ENCODE measurements at regions not wholly inside any gene's neighbourhood (a gene's known extent, or its start where the extent isn't known, plus 50 kb on each side); places are given as distances from the start of the nearest gene placed in this dataset.

GRCh38 chr1:29632806-29633615, 396.7 kb downstream of the PTPRU start:
- Histone ChIP-seq H3K9me3 (ENCODE audit: control insufficient read depth in 2 of 2, low read length in 2 of 2) (peaks cover 0 to 9% of the 10 kb centered on the region in 2 donors), H3K9ac (ENCODE audit: low read length in 2 of 2) (no peak overlapping the region), H3K4me1 (ENCODE audit: control insufficient read depth, insufficient read depth, low read length) (no peaks in the 10 kb centered on the region), H3K27ac (ENCODE audit: low read length) (no peak overlapping the region), H3K36me3 (ENCODE audit: control insufficient read depth in 2 of 2, insufficient read depth in 2 of 2, low read length in 2 of 2) (no peaks in the 10 kb centered on the region), H3K27me3 (ENCODE audit: control insufficient read depth in 1 of 2, insufficient read depth in 2 of 2, low read length in 2 of 2) (peaks cover 5 to 10% of the 10 kb centered on the region in 2 donors), H3K4me3 (ENCODE audit: low read length in 2 of 2) (no peak overlapping the region)

- no peak overlapping the region for H3K27ac ChIP-seq (ENCODE audit: low read length)
- H3K27me3 ChIP-seq (ENCODE audit: control insufficient read depth in 1 of 2, insufficient read depth in 2 of 2, low read length in 2 of 2) = peaks cover 5 to 10% of the 10 kb centered on the region in 2 donors
- H3K4me3 ChIP-seq (ENCODE audit: low read length in 2 of 2) = no peak overlapping the region
- no peak overlapping the region for H3K9ac ChIP-seq (ENCODE audit: low read length in 2 of 2)
- no peaks in the 10 kb centered on the region for H3K4me1 ChIP-seq (ENCODE audit: control insufficient read depth, insufficient read depth, low read length)
- peaks cover 0 to 14% of the 10 kb centered on the region in 2 donors for H3K9me3 ChIP-seq (ENCODE audit: control insufficient read depth in 2 of 2, low read length in 2 of 2)
- no peaks in the 10 kb centered on the region for H3K36me3 ChIP-seq (ENCODE audit: control insufficient read depth in 2 of 2, insufficient read depth in 2 of 2, low read length in 2 of 2)
Measured at GRCh38 chr1:29631836-29632805, 395.8 kb downstream of the PTPRU start.

- peaks cover 0 to 14% of the 10 kb centered on the region in 2 donors for H3K9me3 ChIP-seq (ENCODE audit: control insufficient read depth in 2 of 2, low read length in 2 of 2)
- H3K4me1 ChIP-seq (ENCODE audit: control insufficient read depth, insufficient read depth, low read length) = no peaks in the 10 kb centered on the region
- no peak overlapping the region for H3K27ac ChIP-seq (ENCODE audit: low read length)
- peaks cover 5 to 10% of the 10 kb centered on the region in 2 donors for H3K27me3 ChIP-seq (ENCODE audit: control insufficient read depth in 1 of 2, insufficient read depth in 2 of 2, low read length in 2 of 2)
- no peak overlapping the region for H3K4me3 ChIP-seq (ENCODE audit: low read length in 2 of 2)
- no peak overlapping the region for H3K9ac ChIP-seq (ENCODE audit: low read length in 2 of 2)
- no peaks in the 10 kb centered on the region for H3K36me3 ChIP-seq (ENCODE audit: control insufficient read depth in 2 of 2, insufficient read depth in 2 of 2, low read length in 2 of 2)
Measured at GRCh38 chr1:29631361-29631760, 395.0 kb downstream of the PTPRU start.

DNA sequence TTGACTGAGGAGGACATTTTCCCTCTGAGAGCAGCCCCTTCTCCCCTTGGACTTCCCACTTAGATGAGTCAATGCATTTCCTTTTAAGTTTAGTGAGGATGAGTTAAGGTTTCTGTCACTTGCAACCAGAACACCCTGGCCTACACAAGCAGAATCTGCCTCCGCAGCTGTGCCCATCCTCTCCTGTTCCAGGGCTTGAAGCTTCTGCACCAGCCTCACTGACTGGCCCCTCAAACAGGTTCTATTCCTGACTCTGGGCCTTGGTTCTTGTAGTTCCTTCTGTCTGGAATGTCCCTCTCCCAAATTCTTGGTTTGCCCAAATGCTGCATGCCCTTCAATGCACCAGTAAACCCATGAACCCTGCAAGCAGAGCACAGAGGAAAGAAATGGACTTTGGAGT, 394.4 kb downstream of the PTPRU start:
- no peak overlapping the region for H3K9ac ChIP-seq (ENCODE audit: low read length in 2 of 2)
- peaks cover 0 to 14% of the 10 kb centered on the region in 2 donors for H3K9me3 ChIP-seq (ENCODE audit: control insufficient read depth in 2 of 2, low read length in 2 of 2)
- no peak overlapping the region for H3K27ac ChIP-seq (ENCODE audit: low read length)
- H3K27me3 ChIP-seq (ENCODE audit: control insufficient read depth in 1 of 2, insufficient read depth in 2 of 2, low read length in 2 of 2) = peaks cover 5 to 9% of the 10 kb centered on the region in 2 donors
- no peak overlapping the region for H3K4me3 ChIP-seq (ENCODE audit: low read length in 2 of 2)
- no peaks in the 10 kb centered on the region for H3K36me3 ChIP-seq (ENCODE audit: control insufficient read depth in 2 of 2, insufficient read depth in 2 of 2, low read length in 2 of 2)
- H3K4me1 ChIP-seq (ENCODE audit: control insufficient read depth, insufficient read depth, low read length) = no peaks in the 10 kb centered on the region

DNA sequence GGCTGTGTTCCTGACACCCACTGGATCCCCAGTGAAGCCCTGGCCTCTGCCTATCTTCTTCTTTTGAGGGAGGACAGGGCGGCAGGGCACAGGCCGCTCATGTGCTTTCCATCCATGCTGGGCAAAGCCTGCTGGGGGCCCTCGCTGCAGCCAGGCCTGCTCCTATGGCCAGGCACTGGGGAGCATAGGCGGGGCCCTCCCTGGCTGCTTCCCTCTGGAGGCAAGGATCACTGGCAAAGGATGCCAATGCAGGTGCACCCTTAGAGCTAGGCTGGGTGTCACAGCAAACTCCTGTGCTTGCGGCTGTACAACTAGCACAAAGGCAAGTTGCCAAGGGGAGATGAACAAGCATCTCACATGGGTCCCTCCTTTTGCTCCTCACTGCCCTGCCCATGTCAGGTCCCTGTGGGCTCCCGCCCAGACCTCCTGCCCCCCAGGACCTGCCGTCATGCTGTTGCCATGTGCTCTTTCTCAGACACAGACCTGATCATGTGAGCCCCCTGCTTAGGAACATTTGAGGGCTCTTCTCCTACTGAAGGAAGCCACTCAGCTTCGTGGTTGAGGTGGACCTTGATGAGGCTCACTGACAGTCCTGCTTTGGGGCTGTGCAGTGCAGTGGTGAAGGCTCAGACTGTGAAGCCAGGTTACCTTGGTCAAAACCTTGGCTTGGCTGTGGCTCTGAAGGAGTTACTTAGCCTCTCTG, 393.6 kb downstream of the PTPRU start:
- Histone ChIP-seq H3K9ac (ENCODE audit: low read length in 2 of 2) (no peak overlapping the region), H3K4me1 (ENCODE audit: control insufficient read depth, insufficient read depth, low read length) (no peaks in the 10 kb centered on the region), H3K9me3 (ENCODE audit: control insufficient read depth in 2 of 2, low read length in 2 of 2) (peaks cover 0 to 14% of the 10 kb centered on the region in 2 donors), H3K27me3 (ENCODE audit: control insufficient read depth in 1 of 2, insufficient read depth in 2 of 2, low read length in 2 of 2) (peaks cover 5% of the 10 kb centered on the region in 2 donors), H3K27ac (ENCODE audit: low read length) (no peak overlapping the region), H3K4me3 (ENCODE audit: low read length in 2 of 2) (no peak overlapping the region), H3K36me3 (ENCODE audit: control insufficient read depth in 2 of 2, insufficient read depth in 2 of 2, low read length in 2 of 2) (no peaks in the 10 kb centered on the region)

GRCh38 chr1:29629401-29629800, 393.1 kb downstream of the PTPRU start:
- no peak overlapping the region for H3K9ac ChIP-seq (ENCODE audit: low read length in 2 of 2)
- H3K36me3 ChIP-seq (ENCODE audit: control insufficient read depth in 2 of 2, insufficient read depth in 2 of 2, low read length in 2 of 2) = no peaks in the 10 kb centered on the region
- H3K4me1 ChIP-seq (ENCODE audit: control insufficient read depth, insufficient read depth, low read length) = no peaks in the 10 kb centered on the region
- no peak overlapping the region for H3K4me3 ChIP-seq (ENCODE audit: low read length in 2 of 2)
- H3K27ac ChIP-seq (ENCODE audit: low read length) = no peak overlapping the region
- H3K9me3 ChIP-seq (ENCODE audit: control insufficient read depth in 2 of 2, low read length in 2 of 2) = peaks cover 0 to 14% of the 10 kb centered on the region in 2 donors
- H3K27me3 ChIP-seq (ENCODE audit: control insufficient read depth in 1 of 2, insufficient read depth in 2 of 2, low read length in 2 of 2) = peaks cover 0 to 7% of the 10 kb centered on the region in 2 donors

DNA sequence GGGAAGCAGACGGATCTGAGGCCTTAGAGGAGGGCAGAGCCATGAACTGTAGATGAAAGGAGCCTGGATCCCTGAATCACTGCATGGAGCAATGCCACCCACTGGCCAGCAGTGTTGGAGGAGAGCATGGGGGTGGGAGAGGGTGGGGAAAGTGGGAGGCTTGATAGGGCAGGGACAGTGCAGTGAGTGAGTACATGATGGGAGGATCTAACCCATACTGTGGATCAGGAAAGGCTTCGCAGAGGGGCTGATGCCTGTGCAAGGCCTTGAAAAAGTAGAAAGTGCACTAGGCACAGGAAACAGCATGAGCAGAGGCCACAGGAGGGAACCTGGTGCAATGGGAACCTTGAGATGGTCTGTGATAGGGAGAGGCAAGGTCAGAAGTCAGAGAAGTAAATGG, 391.9 kb downstream of the PTPRU start:
- Histone ChIP-seq H3K9me3 (ENCODE audit: control insufficient read depth in 2 of 2, low read length in 2 of 2) (peaks cover 0 to 14% of the 10 kb centered on the region in 2 donors), H3K27me3 (ENCODE audit: control insufficient read depth in 1 of 2, insufficient read depth in 2 of 2, low read length in 2 of 2) (peaks cover 0 to 9% of the 10 kb centered on the region in 2 donors), H3K4me1 (ENCODE audit: control insufficient read depth, insufficient read depth, low read length) (no peaks in the 10 kb centered on the region), H3K4me3 (ENCODE audit: low read length in 2 of 2) (no peak overlapping the region), H3K36me3 (ENCODE audit: control insufficient read depth in 2 of 2, insufficient read depth in 2 of 2, low read length in 2 of 2) (no peaks in the 10 kb centered on the region), H3K9ac (ENCODE audit: low read length in 2 of 2) (no peak overlapping the region), H3K27ac (ENCODE audit: low read length) (no peak overlapping the region)

DNA sequence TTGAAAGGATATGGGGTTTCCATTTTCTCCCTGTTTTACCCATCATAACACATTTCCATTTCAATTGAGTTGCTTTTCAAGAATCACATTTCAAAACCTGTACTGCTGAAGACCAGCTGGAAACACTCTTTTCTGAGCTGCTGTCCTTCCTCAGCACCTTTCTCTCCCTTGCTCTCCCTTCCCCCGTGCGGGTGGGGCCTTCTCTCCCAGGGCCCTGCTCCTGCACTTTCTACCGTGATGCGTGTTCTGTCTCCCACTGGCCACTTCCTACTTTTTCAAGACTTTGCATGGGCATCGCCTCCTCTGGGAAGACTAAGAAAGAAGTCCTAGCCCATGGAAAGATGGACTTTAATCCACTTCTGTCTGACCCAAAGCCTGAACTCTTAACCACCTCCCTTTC, 390.4 kb downstream of the PTPRU start:
- no peak overlapping the region for H3K4me3 ChIP-seq (ENCODE audit: low read length in 2 of 2)
- H3K27me3 ChIP-seq (ENCODE audit: control insufficient read depth in 1 of 2, insufficient read depth in 2 of 2, low read length in 2 of 2) = peaks cover 0 to 12% of the 10 kb centered on the region in 2 donors
- H3K27ac ChIP-seq (ENCODE audit: low read length) = no peak overlapping the region
- H3K9ac ChIP-seq (ENCODE audit: low read length in 2 of 2) = no peak overlapping the region
- peaks cover 0 to 14% of the 10 kb centered on the region in 2 donors for H3K9me3 ChIP-seq (ENCODE audit: control insufficient read depth in 2 of 2, low read length in 2 of 2)
- H3K4me1 ChIP-seq (ENCODE audit: control insufficient read depth, insufficient read depth, low read length) = no peaks in the 10 kb centered on the region
- no peaks in the 10 kb centered on the region for H3K36me3 ChIP-seq (ENCODE audit: control insufficient read depth in 2 of 2, insufficient read depth in 2 of 2, low read length in 2 of 2)

- Histone ChIP-seq H3K27me3 (ENCODE audit: control insufficient read depth in 1 of 2, insufficient read depth in 2 of 2, low read length in 2 of 2) (peaks cover 0 to 13% of the 10 kb centered on the region in 2 donors), H3K36me3 (ENCODE audit: control insufficient read depth in 2 of 2, insufficient read depth in 2 of 2, low read length in 2 of 2) (no peaks in the 10 kb centered on the region), H3K4me1 (ENCODE audit: control insufficient read depth, insufficient read depth, low read length) (no peaks in the 10 kb centered on the region), H3K9me3 (ENCODE audit: control insufficient read depth in 2 of 2, low read length in 2 of 2) (peaks cover 0 to 14% of the 10 kb centered on the region in 2 donors), H3K4me3 (ENCODE audit: low read length in 2 of 2) (no peak overlapping the region), H3K27ac (ENCODE audit: low read length) (no peak overlapping the region), H3K9ac (ENCODE audit: low read length in 2 of 2) (no peak overlapping the region)
Measured at GRCh38 chr1:29626066-29626465, 389.7 kb downstream of the PTPRU start.

- H3K4me1 ChIP-seq (ENCODE audit: control insufficient read depth, insufficient read depth, low read length) = no peaks in the 10 kb centered on the region
- H3K9me3 ChIP-seq (ENCODE audit: control insufficient read depth in 2 of 2, low read length in 2 of 2) = peaks cover 0 to 14% of the 10 kb centered on the region in 2 donors
- no peak overlapping the region for H3K27ac ChIP-seq (ENCODE audit: low read length)
- peaks cover 3 to 17% of the 10 kb centered on the region in 2 donors for H3K27me3 ChIP-seq (ENCODE audit: control insufficient read depth in 1 of 2, insufficient read depth in 2 of 2, low read length in 2 of 2)
- H3K36me3 ChIP-seq (ENCODE audit: control insufficient read depth in 2 of 2, insufficient read depth in 2 of 2, low read length in 2 of 2) = no peaks in the 10 kb centered on the region
- H3K4me3 ChIP-seq (ENCODE audit: low read length in 2 of 2) = no peak overlapping the region
- no peak overlapping the region for H3K9ac ChIP-seq (ENCODE audit: low read length in 2 of 2)
Measured at GRCh38 chr1:29625084-29625420, 388.7 kb downstream of the PTPRU start.
